NB4 (cell line): ENCODE measurements at regions not wholly inside any gene's neighbourhood (a gene's known extent, or its start where the extent isn't known, plus 50 kb on each side); places are given as distances from the start of the nearest gene placed in this dataset.

ENCODE experiments used
- DNase-seq: peaks from one replicate; pipeline ENCODE4 v3.0.0; 2010; ENCODE audit warnings: low read depth
- H3K4me3 ChIP-seq: one replicate; pipeline ENCODE4 v1.5.1; 2011; ENCODE audit warnings: mild to moderate bottlenecking, low read depth, low read length, moderate library complexity
- CTCF ChIP-seq: IDR thresholded peaks from one replicate; pipeline ENCODE4 v1.5.1; 2012; ENCODE audit warnings: low read depth, low read length
- MAX ChIP-seq: IDR thresholded peaks from 2 replicates; pipeline ENCODE4 v1.6.1; 2011; ENCODE audit warnings: low read depth, low read length
- MYC ChIP-seq: IDR thresholded peaks from 2 replicates; pipeline ENCODE4 v1.6.1; 2011; ENCODE audit warnings: low read depth, low read length
- POLR2A ChIP-seq: IDR thresholded peaks from 2 replicates; pipeline ENCODE4 v1.6.1; 2011; ENCODE audit warnings: mild to moderate bottlenecking; ENCODE audit not compliant: insufficient read length; ENCODE audit errors: extremely low read depth

- TF ChIP-seq MAX (no peak), POLR2A (no peak), MYC (no peak), CTCF (no peak)
- DNase-seq: no peak
- no peak overlapping the region for H3K4me3 ChIP-seq
Observed at GRCh38 chr3:59658274-59658673, 608.4 kb upstream of the CFAP20DC start.

DNA sequence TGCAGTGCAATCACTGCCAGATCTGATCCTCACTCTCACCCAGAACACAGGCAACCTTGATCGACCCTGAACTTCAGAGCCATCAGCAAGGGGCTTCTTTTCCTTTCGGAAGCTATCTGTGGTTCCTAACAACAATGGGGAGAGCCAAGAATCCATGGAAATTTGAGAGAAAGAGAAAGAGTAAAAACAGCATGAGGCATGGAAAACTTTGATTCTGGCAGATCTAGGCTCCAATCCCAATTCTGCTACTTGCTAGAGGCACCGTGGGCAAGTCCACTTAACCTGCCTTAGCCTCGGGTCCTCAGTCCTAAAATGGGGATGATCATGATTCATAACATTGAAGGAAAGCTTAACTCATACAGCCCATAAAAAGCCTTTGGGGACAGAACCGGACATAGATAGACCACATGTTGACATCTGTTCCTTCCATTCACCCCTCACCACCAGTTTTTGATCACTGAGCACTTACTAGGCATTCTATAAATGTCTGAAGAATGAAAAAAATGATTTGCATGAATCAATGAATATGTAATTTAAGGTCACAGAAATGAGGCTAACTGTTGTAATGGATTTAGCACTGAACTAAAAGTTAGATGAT, 605.7 kb upstream of the CFAP20DC start:
- DNase-seq: no peak
- no peak overlapping the region for H3K4me3 ChIP-seq
- TF ChIP-seq MYC: no peak
- no peak for TF ChIP-seq MAX
- TF ChIP-seq CTCF: no peak
- no peak for TF ChIP-seq POLR2A

GRCh38 chr3:59654480-59655417, 604.9 kb upstream of the CFAP20DC start:
- no peak for DNase-seq
- no peak for TF ChIP-seq CTCF
- H3K4me3 ChIP-seq: no peak overlapping the region

GRCh38 chr3:59654123-59654479, 604.3 kb upstream of the CFAP20DC start:
- H3K4me3 ChIP-seq: no peak overlapping the region
- no peak for TF ChIP-seq CTCF
- no peak for TF ChIP-seq MYC
- TF ChIP-seq POLR2A: no peak
- TF ChIP-seq MAX: no peak
- DNase-seq: no peak

DNA sequence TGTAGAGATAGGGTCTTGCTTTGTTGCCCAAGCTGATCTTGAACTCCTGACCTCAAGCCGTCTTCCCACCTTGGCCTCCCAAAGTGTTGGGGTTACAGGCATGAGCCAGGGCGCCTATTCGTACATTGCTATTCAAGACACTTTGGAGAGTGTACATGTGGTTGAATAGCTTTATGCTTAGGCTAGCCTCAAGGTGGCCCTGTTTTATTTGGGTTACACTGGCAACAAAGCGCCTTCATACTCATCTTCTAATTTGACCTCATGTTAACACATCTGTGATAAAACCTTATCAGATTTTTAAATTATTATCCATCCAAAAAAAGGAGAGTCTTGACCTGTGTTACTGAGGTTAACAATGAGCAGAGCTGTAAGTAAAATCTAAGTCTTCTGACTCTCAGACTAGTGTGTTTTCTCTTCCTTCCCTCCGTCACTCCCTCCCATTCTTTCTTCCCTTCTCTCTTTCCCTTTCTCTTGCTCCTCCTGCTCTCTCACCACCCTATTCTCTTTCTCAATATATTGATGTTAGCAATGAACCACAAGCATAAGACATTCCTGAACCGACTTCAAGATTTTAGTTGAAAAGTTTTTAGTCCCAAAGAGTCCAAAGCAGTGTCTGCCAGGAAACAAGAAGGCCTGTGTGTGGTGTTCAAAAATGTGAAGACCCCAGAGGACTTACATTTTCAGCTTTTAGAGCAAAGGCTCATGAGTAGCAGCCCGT, 603.7 kb upstream of the CFAP20DC start:
- TF ChIP-seq CTCF (no peak), MYC (no peak), MAX (no peak), POLR2A (no peak)
- no peak overlapping the region for H3K4me3 ChIP-seq
- DNase-seq: no peak
